GM21390 (cell line): ENCODE measurements at regions not wholly inside any gene's neighbourhood (a gene's known extent, or its start where the extent isn't known, plus 50 kb on each side); places are given as distances from the start of the nearest gene placed in this dataset.
"Not testable (repeated sequence)": the region's sequence is repeated elsewhere in the genome, so short reads cannot be mapped to it uniquely, and the experiment has no call there.

Experiments
- ATAC-seq: cut with Tn5 transposase; IDR thresholded peaks from one replicate; pipeline ENCODE4 v1.9.1; 2021; ENCODE audit not compliant: unreplicated experiment

- ATAC-seq: not testable (repeated sequence)
These were observed 129.6 kb downstream of the CRYBB2 start for GRCh38 chr22:25348996-25349395.

GRCh38 chr22:25350551-25350971, 131.1 kb downstream of the CRYBB2 start:
- ATAC-seq: no peak

DNA sequence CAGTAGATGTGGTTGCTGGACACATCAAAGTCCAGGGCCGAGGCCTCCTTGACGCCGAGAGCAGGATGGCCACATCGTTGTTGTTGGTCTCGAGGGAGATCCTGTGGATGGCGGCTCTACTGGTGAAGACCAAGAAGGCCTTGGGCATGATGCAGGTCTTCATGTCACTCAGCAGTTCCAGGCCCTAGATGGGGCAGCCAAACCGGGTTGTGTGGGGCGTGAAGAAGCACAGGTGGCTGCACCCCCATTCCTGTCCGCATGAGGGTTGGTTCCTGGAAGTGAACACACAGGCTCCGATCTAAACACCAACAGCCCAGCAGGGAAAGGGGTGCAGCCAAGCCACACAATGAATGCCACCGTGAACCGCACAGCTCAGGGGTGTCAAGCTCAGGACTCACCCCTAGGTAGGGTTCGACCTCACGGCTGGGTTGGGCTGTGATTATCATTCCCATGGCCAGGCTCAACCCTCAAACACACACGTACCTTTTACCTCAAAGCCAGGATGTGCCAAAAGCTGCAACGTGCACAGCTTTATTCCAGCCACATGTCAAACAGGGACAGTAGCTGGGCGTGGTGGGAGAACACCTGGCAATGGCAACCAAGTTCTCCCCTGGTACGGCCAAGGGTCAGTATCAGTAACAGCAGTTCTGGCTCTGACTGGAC, 132.3 kb downstream of the CRYBB2 start:
- ATAC-seq: no peak

DNA sequence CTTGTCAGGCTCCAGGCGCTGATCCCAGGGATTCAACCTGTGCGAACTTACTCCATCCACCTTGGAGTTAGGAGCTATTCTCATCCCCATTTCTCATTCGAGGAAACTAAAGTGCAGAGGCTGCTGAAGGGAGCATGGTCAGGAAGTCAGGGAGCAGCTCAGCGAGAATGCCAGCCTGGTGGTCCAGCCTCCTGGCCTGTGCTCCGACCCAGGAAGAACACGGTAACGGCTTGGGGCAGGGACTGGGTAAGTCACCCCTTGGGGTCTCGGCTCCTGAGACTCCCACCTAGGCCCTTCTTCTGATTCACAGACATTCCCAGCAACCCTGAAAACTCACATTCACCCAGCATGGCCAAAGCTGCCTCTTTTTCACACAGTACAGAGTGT, 132.8 kb downstream of the CRYBB2 start:
- no peak for ATAC-seq

GRCh38 chr22:25353516-25354445, 134.3 kb downstream of the CRYBB2 start:
- no peak for ATAC-seq

GRCh38 chr22:25354456-25354855, 135.0 kb downstream of the CRYBB2 start:
- ATAC-seq: no peak

- no peak for ATAC-seq
These were observed 137.7 kb downstream of the CRYBB2 start for GRCh38 chr22:25357132-25357455.

DNA sequence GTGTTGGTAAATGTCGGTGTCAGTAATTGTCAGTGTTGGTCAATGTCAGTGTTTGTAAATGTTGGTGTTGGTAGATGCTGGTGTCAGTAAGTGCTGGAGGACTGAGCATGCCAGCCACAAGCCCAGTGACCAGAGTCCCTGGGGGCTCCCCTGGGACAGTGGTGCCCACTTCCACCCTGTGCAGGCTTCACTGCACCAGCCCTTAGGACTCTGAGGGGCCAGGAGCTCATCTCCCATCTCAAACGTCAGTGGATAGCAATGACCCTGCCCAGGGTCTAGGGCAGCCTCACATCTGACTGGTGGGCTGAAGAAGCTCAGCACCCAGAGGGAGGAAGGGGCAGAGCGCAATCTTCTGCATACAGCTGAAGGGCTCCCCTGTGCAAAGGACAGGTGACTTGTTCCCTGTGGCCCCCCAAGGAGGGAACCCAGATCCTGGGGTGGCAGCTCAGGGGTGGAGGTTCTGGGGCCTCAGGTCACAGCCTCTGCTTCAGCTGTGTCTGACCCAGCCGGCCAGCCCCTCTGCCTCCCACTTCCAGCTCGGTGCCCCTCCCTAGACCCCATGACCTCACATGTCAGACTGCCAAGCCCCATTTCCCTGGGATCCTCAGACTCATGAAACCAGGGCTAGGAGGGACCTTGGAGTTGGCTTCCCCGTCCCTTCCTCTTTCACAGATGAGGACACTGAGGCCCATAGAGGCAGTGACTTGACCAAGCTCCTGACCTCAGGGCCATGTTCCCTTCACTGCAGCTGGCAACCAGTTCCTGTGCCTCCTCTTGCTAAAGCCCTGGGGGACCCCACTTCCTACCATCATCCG, 138.4 kb downstream of the CRYBB2 start:
- ATAC-seq: no peak

GRCh38 chr22:25358421-25359170, 139.2 kb downstream of the CRYBB2 start:
- no peak for ATAC-seq

DNA sequence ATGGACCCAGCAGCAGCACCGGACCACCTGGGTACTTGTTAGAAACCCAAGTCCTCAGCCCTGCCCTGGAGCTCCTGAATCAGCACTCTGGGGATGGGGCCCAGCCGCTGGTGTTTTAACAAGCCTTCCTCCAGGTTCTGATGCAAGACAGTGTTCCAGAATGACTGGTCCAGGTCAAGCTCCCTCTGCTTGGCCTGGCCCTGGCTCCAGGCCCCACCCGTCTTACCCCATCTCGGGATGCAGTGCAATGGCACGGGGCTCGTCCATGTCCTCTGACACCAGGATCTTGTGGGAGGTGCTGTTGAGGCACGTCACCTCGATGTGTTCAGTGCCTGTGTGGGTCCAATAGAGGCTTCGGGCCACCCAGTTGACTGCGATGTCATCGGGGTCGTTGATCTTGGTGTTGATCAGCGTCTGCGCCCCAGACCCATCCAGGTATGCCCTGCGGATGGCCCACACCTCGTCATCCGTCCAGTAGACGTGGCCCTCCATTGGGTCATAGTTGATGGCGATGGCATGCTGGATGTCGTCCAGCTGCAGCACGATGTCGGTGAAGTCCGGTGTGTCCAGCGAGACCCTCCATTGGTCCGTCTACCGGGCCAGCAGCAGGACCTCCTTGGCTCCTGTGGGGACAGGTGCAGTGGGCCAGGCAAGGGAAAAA, 140.3 kb downstream of the CRYBB2 start:
- ATAC-seq: no peak

DNA sequence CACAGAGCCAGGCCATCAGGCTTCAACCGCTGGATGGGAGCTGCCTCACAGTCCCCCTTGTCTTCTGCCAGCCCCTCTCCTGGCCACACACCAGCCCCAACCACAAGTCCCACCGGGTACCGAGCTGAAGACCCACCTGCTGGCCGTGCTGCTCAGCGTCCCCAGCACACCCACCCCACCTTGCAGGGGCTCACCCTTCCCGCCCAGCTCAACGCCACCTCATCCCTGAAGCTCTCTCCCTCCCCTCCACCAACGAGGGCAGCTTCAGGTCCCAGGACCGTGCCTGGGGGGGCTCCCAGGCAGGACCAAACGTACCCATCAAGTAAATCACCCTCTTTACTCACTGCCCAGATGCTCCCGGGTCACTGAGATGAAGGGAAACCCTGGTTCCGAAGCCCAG, 141.0 kb downstream of the CRYBB2 start:
- no peak for ATAC-seq

GRCh38 chr22:25360891-25361645, 141.6 kb downstream of the CRYBB2 start:
- ATAC-seq: no peak

DNA sequence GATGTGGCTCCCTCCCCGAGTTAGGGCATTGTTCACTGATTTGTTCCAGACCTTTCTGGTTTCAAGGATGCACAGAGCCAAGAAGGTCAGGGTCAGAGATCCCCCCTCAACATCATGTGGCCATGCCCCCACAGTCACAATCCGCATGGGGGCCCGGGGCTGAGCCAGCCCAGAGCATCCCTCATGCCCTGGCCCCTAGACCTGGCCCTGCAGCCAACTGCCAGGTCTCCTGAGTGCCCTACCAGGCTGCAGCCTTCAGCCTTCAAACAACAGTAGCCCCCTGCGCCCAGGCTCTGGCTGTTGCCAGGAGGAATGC, 142.4 kb downstream of the CRYBB2 start:
- no peak for ATAC-seq

GRCh38 chr22:25362215-25362882, 142.9 kb downstream of the CRYBB2 start:
- no peak for ATAC-seq

GRCh38 chr22:25362883-25363240, 143.4 kb downstream of the CRYBB2 start:
- no peak for ATAC-seq

DNA sequence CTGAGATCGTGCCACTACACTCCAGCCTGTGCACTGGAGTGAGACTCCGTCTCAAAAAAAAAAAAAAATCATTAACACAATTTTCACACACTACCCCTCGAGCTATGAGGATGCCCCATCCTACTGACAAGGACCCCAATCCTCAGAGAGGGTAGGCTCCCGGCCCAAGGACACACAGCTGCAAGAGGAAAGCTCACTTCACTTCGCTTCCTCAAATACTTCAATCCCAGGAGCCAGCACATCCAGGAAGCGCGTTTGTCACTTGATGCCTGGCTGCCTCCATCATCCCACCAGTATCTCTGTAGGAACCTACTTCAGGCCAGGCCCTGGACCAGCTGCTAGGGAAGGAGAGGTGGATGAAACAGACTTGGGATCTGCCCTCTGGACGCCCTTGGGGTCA, 144.0 kb downstream of the CRYBB2 start:
- no peak for ATAC-seq

GRCh38 chr22:25364281-25364680, 144.8 kb downstream of the CRYBB2 start:
- no peak for ATAC-seq

DNA sequence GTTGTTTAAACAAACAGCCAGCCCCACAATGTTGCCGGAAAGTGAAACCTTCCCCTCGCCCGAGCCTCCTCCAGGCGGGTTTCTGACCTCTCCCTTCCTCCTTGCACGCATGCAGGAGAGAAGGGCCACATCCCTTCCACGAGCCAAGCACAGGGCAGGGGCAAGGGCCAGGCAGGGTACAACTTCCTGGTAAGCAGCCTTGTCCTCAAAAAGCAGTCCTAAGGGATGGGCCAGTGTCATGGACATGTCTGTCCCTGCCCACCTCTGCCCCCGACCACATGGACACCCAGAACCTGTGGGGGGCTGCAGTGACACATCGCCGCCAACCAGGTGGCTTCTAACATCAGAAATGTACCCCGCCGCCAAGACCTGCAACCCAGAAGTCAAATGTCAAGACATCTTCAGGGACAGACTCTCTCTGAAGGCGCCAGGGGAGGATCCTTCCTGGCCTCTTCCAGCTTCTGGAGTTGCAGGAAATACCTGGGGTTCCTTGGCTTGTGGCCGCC, 145.3 kb downstream of the CRYBB2 start:
- ATAC-seq: no peak
